Gastrocnemius medialis (tissue), 4 donors: ENCODE measurements at regions not wholly inside any gene's neighbourhood (a gene's known extent, or its start where the extent isn't known, plus 50 kb on each side); places are given as distances from the start of the nearest gene placed in this dataset.

Experiments used
- POLR2A ChIP-seq, 2 donors: fragments of 450-650 bp; IDR thresholded peaks; one replicate each; pipeline ENCODE4 v1.6.1; 2017; ENCODE audit warnings: antibody characterized with exemption in 2 of 2, mild to moderate bottlenecking in 2 of 2, moderate library complexity in 2 of 2
- TF ChIP-seq, protein P1 (sequence below), 5 experiments: fragments of 450-650 bp in 3 of 5; fragments of 200-600 bp in 2 of 5; sonication (generic) in 2 of 5; IDR thresholded peaks in 4 of 5; conservative IDR thresholded peaks in 1 of 5; 1 replicate in 4 of 5; 2 replicates in 1 of 5; pipeline ENCODE4 v1.5.1; 2016 to 2019; ENCODE audit warnings: antibody characterized with exemption in 5 of 5, mild to moderate bottlenecking in 3 of 5, moderate library complexity in 3 of 5

DNA sequence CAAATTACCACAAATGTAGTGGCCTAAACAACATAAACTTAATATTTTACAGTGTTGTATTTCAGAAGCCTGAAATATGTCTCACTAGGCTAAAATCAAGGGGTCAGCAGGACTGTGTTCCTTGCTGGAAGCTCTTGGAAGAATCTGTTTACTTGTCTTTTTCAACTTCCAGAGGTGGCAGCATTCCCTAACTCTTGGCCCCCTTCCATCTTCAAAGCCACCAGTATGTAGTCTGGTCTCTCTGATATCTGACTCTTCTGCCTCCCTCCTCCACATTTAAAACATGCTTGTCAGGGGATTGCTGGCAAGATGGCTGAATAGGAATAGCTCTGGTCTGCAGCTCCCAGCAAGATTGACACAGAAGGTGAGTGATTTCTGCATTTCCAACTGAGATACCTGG, 567.5 kb downstream of the PLA2G4A start:
- no peak for TF ChIP-seq POLR2A (IDR thresholded peaks at IDR 0.05)
- TF ChIP-seq, protein P1, sequence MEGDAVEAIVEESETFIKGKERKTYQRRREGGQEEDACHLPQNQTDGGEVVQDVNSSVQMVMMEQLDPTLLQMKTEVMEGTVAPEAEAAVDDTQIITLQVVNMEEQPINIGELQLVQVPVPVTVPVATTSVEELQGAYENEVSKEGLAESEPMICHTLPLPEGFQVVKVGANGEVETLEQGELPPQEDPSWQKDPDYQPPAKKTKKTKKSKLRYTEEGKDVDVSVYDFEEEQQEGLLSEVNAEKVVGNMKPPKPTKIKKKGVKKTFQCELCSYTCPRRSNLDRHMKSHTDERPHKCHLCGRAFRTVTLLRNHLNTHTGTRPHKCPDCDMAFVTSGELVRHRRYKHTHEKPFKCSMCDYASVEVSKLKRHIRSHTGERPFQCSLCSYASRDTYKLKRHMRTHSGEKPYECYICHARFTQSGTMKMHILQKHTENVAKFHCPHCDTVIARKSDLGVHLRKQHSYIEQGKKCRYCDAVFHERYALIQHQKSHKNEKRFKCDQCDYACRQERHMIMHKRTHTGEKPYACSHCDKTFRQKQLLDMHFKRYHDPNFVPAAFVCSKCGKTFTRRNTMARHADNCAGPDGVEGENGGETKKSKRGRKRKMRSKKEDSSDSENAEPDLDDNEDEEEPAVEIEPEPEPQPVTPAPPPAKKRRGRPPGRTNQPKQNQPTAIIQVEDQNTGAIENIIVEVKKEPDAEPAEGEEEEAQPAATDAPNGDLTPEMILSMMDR (IDR thresholded peaks at IDR 0.05 in 4 of 5, conservative IDR thresholded peaks at IDR 0.05 in 1 of 5): no peak
